ENCODE measurements at regions not wholly inside any gene's neighbourhood (a gene's known extent, or its start where the extent isn't known, plus 50 kb on each side); places are given as distances from the start of the nearest gene placed in this dataset.

DNA sequence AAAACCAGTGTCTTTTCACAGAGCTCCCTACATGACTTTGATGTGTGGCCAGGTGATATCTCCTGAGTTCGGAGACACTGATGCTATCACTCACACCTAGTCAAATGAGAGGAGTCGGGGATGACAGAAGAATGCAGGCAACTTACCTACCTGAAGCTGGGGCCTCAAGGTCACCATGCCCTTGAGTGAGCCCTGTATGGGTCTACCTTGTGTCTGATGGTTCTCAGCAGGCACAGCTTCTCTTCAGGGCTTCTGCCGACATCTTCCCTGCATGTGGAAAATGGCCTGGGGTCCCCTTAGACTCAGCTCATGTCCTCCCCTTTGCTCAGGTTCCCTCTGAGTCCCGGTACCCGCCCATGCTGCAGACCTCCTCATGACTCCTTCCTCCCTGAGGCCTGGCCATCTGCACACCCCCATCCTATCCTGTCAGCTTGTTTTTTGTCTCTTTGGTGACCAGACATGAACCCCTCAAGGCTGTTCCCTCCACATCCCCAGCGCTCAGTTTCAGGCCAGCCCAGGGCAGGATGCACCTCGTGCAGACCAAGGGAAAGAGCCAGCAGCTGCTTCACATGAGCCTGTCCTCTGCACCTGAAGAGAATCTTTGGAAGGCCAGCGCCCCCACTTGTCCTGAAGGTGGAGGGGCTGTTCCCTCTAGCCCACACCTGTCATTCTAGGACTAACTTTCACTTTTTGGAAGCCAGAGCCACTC lies 74.6 kb upstream of the GDF10 start:
- DNase-seq (ENCODE audit: low read depth) = no peak
- no peak overlapping the region for H3K4me3 ChIP-seq (replicated peaks; ENCODE audit: low read depth, low read length)
- TF ChIP-seq, protein P1, sequence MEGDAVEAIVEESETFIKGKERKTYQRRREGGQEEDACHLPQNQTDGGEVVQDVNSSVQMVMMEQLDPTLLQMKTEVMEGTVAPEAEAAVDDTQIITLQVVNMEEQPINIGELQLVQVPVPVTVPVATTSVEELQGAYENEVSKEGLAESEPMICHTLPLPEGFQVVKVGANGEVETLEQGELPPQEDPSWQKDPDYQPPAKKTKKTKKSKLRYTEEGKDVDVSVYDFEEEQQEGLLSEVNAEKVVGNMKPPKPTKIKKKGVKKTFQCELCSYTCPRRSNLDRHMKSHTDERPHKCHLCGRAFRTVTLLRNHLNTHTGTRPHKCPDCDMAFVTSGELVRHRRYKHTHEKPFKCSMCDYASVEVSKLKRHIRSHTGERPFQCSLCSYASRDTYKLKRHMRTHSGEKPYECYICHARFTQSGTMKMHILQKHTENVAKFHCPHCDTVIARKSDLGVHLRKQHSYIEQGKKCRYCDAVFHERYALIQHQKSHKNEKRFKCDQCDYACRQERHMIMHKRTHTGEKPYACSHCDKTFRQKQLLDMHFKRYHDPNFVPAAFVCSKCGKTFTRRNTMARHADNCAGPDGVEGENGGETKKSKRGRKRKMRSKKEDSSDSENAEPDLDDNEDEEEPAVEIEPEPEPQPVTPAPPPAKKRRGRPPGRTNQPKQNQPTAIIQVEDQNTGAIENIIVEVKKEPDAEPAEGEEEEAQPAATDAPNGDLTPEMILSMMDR (IDR thresholded peaks at IDR 0.05; ENCODE audit: low read length, missing control alignments) = no peak

DNA sequence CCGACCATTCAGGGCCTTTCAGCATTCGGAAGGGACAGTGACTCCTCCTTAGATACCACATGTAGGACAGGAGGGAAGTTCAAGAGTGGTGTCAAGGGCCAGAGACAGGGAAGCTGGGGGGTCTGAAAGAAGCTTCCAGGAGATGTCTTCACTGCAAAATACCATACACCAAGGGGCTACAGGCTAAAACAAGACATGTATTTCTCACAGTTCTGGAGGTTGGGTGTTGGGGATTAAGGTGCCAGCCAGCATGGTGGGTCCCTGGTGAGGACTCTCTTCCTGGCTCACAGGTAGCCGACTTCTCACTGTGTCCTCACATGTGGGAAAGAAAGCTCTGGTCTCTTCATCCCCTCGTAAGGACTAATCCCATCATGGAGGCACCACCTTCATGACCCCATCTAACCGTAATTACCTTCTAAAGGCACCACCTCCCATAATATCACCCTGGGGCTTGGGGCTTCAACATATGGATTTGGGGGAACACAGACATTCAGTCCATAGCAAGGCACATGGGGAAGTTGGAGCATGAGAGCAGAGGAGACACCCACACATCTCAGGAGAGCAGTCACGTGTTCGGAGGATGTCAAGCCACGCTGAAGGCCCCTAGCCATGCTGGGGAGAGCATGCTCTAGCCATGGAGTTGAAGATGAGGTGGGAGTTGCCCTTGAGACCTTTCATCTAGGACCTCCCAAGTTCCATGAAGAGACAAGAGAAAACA lies 73.9 kb upstream of the GDF10 start:
- no peak for DNase-seq (ENCODE audit: low read depth)
- no peak overlapping the region for H3K4me3 ChIP-seq (replicated peaks; ENCODE audit: low read depth, low read length)
- TF ChIP-seq, protein P1 (IDR thresholded peaks at IDR 0.05; ENCODE audit: low read length, missing control alignments) = no peak

DNA sequence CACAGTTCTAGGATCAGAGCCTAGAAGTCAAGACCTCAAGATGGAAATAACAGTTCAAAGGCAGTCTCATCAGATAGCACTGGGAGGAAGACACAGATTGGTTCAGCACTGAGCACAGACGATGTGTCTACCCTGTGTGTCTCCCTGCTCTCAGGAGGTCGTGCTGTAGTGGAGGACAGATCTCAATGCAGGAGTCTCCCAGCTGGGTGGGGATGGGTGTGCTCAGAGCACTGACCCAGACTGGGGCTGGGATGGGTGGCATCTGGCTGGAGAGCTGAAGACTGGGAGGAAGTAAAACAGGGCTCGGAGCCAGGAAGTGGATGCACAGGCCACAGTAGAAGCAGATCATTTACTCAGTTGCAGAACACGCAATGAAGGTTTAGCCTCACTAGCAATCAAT lies 69.5 kb upstream of the GDF10 start:
- H3K4me3 ChIP-seq (replicated peaks; ENCODE audit: low read depth, low read length) = no peak overlapping the region
- DNase-seq (ENCODE audit: low read depth) = no peak
- TF ChIP-seq, protein P1 (IDR thresholded peaks at IDR 0.05; ENCODE audit: low read length, missing control alignments) = no peak

DNA sequence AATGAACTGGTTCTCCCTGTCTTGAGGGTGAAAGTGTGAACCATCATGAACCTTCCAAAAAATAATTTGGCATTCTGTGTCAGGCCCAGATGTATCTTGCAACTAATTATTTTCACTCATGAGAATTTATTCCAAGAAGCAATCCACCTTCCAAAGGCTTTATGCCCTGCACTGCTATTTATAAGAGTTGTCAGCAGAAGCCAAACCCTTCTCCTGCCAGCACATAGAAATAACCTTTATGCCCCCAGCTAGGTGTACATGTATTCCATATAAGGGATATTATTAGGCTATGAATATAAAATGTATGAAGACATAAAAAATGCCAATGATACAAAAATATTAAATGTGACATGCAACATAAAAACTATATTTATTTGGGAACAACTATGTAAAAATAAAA lies 69.0 kb upstream of the GDF10 start:
- DNase-seq (ENCODE audit: low read depth) = no peak
- TF ChIP-seq, protein P1 (IDR thresholded peaks at IDR 0.05; ENCODE audit: low read length, missing control alignments) = no peak
- H3K4me3 ChIP-seq (replicated peaks; ENCODE audit: low read depth, low read length) = no peak overlapping the region

DNA sequence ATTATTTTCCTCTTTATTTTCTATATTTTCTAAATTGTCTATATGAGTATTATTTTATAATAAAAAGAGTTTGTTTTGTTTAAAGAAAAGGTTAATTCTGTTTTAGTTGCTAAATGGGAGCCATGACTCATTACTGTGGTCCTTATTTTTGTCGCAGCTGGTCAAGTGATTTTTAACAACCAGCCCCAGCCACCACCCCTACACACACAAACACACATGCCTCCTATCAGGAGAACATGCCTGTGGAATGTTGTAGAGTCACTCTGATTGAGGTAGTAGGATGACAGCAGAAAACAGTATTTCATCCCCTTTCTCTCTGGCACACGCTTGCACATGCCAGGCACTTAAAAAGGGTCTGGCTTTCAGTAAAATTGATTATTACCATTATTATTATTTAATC lies 68.6 kb upstream of the GDF10 start:
- DNase-seq (ENCODE audit: low read depth) = no peak
- TF ChIP-seq, protein P1 (IDR thresholded peaks at IDR 0.05; ENCODE audit: low read length, missing control alignments) = no peak
- no peak overlapping the region for H3K4me3 ChIP-seq (replicated peaks; ENCODE audit: low read depth, low read length)

DNA sequence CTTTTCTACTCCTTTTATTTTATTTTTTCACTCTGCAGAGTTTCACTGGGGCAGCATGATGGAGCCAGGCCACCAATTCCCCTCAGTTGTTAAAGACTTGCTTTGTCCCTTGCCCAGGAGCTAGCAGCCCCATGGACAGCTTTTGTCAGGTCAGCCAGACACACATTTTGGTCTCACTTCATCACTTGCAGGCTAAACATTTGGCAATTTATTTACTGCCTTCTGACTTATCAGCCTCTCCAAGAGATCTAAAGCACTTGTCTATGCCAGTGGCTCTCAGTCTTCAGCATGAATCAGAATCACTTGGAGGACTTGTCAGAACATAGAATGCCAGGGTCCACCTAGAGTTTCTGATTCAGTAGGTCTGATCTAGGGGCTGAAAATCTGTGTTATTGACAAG lies 66.4 kb upstream of the GDF10 start:
- TF ChIP-seq, protein P1 (IDR thresholded peaks at IDR 0.05; ENCODE audit: low read length, missing control alignments) = no peak
- DNase-seq (ENCODE audit: low read depth) = no peak
- H3K4me3 ChIP-seq (replicated peaks; ENCODE audit: low read depth, low read length) = no peak overlapping the region

Measured in fibroblast of pulmonary artery (primary cell).